Activated B cell treated with CpG ODN at 0.5 μM for 24 hours (primary cell): ENCODE measurements at regions not wholly inside any gene's neighbourhood (a gene's known extent, or its start where the extent isn't known, plus 50 kb on each side); places are given as distances from the start of the nearest gene placed in this dataset.

Source experiments
- ATAC-seq: fragments of 200-7000 bp; cut with Tn5 transposase; one replicate; pipeline ENCODE4 v1.10.0; 2021; ENCODE audit warnings: low read depth, mild to moderate bottlenecking, moderate library complexity
- CTCF ChIA-PET: fragments of 350-600 bp; sonication (Branson Sonifier 250); formaldehyde crosslinking; loops from one replicate; lab custom pipeline; 2021; ENCODE audit warnings: antibody characterized with exemption; lab: Charles Lee
- POLR2A ChIA-PET: fragments of 350-600 bp; sonication (Branson Sonifier 250); formaldehyde crosslinking; loops from one replicate; lab custom pipeline; 2021; ENCODE audit warnings: antibody characterized with exemption; lab: Charles Lee
- DNase-seq: peaks from one replicate; pipeline ENCODE4 v3.0.0; 2022
- H3K27ac Mint-ChIP-seq: one replicate; pipeline ENCODE4 v1.8.0; 2020; ENCODE audit warnings: mixed read lengths
- H3K27me3 Mint-ChIP-seq: one replicate; pipeline ENCODE4 v1.8.0; 2021; ENCODE audit warnings: mixed read lengths
- H3K36me3 Mint-ChIP-seq: one replicate; pipeline ENCODE4 v1.8.0; 2021; ENCODE audit warnings: low read depth, mixed read lengths
- H3K4me1 Mint-ChIP-seq: one replicate; pipeline ENCODE4 v1.8.0; 2021; ENCODE audit warnings: mixed read lengths
- H3K4me3 Mint-ChIP-seq: one replicate; pipeline ENCODE4 v1.8.0; 2020; ENCODE audit warnings: mild to moderate bottlenecking, mixed read lengths
- H3K9me3 Mint-ChIP-seq: one replicate; pipeline ENCODE4 v1.8.0; 2020; ENCODE audit warnings: mixed read lengths
- intact Hi-C: fragments of 100-400 bp; cut with micrococcal nuclease; formaldehyde crosslinking; loops from one replicate; pipeline ENCODE4 v1.15.1; 2024
- TF ChIP-seq, protein P1 (sequence below): fragments of 200-600 bp; IDR thresholded peaks from one replicate; pipeline ENCODE4 v1.8.0; 2022; ENCODE audit warnings: antibody characterized with exemption, mild to moderate bottlenecking

DNA sequence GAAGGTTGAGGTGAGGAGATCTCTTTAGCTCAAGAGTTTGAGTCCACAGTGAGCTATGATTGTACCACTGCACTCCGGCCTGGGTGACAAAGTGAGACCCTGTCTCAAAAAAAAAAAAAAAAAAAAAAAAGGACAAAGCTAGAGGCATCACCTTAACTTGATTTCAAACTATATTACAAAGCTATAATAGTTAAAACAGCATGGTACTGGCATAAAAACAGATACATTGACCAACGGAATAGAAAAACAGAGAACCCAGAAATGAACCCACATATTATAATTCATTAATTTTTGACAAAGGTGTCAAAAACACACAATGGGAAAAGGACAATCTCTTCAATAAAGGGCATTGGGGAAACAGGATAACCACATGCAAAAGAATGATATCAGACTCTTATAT lies 50.8 kb upstream of the MBOAT1 start:
- ATAC-seq (no peak), DNase-seq (no peak)
- H3K4me1 Mint-ChIP-seq, result peaks cover 3% of the 10 kb centered on the region
- peaks cover 7% of the 10 kb centered on the region for H3K27me3 Mint-ChIP-seq
- H3K4me3 Mint-ChIP-seq, result no peak overlapping the region
- no peaks in the 10 kb centered on the region for H3K36me3 Mint-ChIP-seq
- TF ChIP-seq, protein P1, sequence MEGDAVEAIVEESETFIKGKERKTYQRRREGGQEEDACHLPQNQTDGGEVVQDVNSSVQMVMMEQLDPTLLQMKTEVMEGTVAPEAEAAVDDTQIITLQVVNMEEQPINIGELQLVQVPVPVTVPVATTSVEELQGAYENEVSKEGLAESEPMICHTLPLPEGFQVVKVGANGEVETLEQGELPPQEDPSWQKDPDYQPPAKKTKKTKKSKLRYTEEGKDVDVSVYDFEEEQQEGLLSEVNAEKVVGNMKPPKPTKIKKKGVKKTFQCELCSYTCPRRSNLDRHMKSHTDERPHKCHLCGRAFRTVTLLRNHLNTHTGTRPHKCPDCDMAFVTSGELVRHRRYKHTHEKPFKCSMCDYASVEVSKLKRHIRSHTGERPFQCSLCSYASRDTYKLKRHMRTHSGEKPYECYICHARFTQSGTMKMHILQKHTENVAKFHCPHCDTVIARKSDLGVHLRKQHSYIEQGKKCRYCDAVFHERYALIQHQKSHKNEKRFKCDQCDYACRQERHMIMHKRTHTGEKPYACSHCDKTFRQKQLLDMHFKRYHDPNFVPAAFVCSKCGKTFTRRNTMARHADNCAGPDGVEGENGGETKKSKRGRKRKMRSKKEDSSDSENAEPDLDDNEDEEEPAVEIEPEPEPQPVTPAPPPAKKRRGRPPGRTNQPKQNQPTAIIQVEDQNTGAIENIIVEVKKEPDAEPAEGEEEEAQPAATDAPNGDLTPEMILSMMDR, result no peak
- no peak overlapping the region for H3K27ac Mint-ChIP-seq
- H3K9me3 Mint-ChIP-seq, result no peaks in the 10 kb centered on the region
- intact Hi-C loops, result no loop called here
- ChIA-PET CTCF (no interaction called here), POLR2A (no interaction called here)

DNA sequence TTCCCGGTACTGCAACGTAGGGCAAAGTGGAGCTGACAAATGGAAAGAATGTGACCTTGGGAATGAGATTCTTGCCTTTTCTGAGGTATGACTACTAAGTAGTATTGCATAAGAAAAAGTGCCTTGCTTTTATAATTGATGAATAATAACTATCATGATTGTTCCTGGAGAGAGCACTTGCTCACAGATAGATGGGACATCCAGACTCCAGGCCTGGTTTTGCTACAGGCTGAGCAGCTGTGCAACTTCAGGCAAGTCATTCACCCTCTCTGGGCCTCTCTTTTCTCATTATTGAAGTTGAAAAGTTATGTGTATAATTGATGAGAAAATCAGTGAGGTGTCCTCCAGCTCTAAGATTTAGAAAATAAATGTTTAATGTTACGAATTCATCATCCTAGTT lies 53.6 kb upstream of the MBOAT1 start:
- CTCF ChIA-PET, result no interaction called here
- TF ChIP-seq, protein P1, result no peak
- peaks cover 10% of the 10 kb centered on the region for H3K27me3 Mint-ChIP-seq
- H3K36me3 Mint-ChIP-seq, result no peaks in the 10 kb centered on the region
- no peak overlapping the region for H3K27ac Mint-ChIP-seq
- H3K4me3 Mint-ChIP-seq, result no peak overlapping the region
- DNase-seq (no peak), ATAC-seq (no peak)
- H3K4me1 Mint-ChIP-seq, result peaks cover 3% of the 10 kb centered on the region
- POLR2A ChIA-PET, result no interaction called here
- no peaks in the 10 kb centered on the region for H3K9me3 Mint-ChIP-seq
- intact Hi-C loops, result no loop called here

DNA sequence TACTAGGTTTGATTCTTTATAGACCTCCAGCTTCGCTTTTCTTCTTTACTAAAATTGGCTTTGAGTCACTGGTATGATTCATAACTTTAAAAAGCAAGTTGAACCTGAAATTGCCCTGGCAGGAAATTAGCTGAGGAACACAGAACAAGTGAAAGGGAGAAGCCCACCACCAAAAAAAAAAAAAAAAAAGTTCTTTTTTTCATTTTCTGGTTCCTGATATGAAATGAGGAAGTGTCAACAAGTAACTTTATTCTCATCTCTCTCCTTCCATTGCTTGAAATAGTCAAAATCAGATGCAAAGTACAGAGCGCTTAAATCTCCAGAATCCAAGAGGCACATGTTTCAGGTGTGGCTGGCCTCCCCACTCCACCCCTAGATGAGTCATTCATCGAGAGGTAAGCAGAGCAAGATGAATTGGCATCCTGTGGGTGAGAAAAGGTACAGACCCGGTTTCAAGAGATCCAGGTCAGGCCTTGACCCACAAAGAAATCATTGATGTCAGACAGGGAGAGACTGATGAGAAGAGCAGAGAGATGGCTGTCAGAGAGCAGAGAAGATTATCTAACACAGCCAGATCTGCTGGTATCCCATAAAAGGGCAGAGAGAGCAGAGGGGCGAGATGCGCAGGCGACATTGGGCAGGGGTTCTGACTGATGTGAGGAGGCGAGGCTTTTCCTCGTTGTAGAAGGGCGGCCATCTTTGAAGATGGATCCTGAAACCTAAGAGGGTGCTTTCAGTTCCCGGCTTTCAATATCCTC lies 54.8 kb upstream of the MBOAT1 start:
- DNase-seq (no peak), ATAC-seq (no peak)
- intact Hi-C loops, result no loop called here
- ChIA-PET POLR2A (interaction anchor here (0.6 kb wide), 1 partner anchor 50 kb away, joined by 3 read pairs; no protein-coding TSS in a partner anchor), CTCF (no interaction called here)
- no peak overlapping the region for H3K4me3 Mint-ChIP-seq
- no peaks in the 10 kb centered on the region for H3K36me3 Mint-ChIP-seq
- TF ChIP-seq, protein P1, result no peak
- peaks cover 8% of the 10 kb centered on the region for H3K27me3 Mint-ChIP-seq
- no peaks in the 10 kb centered on the region for H3K9me3 Mint-ChIP-seq
- peaks cover 3% of the 10 kb centered on the region for H3K4me1 Mint-ChIP-seq
- no peak overlapping the region for H3K27ac Mint-ChIP-seq

DNA sequence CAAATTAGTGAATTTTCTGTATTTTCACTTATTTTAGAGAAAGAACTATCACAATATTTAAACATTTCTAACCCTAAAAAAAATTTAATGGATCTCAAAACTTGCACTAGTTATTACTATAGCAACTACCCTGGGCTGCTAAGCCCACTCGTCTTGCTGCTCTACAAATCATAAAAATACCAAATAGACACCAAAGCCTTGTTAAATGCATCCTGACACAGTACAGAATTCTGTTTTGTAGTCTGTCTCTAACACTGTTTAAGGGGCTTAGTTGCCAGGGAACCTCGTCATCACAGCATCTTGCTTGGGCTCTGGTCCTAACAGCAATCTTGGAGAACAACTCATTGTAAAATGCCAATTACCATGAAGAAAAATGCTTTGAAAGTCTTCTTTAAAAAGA lies 56.9 kb upstream of the MBOAT1 start:
- H3K27me3 Mint-ChIP-seq, result peaks cover 5% of the 10 kb centered on the region
- no peak overlapping the region for H3K27ac Mint-ChIP-seq
- intact Hi-C loops, result no loop called here
- TF ChIP-seq, protein P1, result no peak
- H3K4me3 Mint-ChIP-seq, result no peak overlapping the region
- no peaks in the 10 kb centered on the region for H3K9me3 Mint-ChIP-seq
- H3K36me3 Mint-ChIP-seq, result no peaks in the 10 kb centered on the region
- DNase-seq (no peak), ATAC-seq (no peak)
- peaks cover 3% of the 10 kb centered on the region for H3K4me1 Mint-ChIP-seq
- POLR2A ChIA-PET, result no interaction called here
- CTCF ChIA-PET, result no interaction called here

DNA sequence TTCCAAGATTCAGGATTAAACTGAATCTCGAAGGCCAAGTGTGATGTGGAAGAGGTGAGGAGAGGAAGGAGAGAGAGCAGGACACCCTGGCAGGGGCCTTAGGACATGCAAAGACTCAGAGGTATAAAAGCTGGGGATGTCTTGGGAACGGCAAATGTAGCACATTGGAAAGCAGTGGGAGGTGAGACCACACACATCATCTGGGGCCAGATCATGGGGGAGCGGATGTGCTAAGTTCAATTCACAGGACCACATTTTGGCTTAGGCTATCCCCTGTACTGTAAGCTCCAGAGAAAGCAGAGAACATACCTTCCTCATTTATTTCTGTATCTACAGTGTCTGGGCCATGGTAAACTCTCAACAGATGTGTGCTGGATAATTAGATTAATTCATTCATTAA lies 59.5 kb upstream of the MBOAT1 start:
- TF ChIP-seq, protein P1, result no peak
- intact Hi-C loops, result no loop called here
- ChIA-PET CTCF (interaction anchor here (0.8 kb wide), 1 partner anchor 19 kb away, joined by 3 read pairs; no protein-coding TSS in a partner anchor), POLR2A (no interaction called here)
- Mint-ChIP-seq H3K9me3 (no peaks in the 10 kb centered on the region), H3K27me3 (peaks cover 7% of the 10 kb centered on the region), H3K36me3 (no peaks in the 10 kb centered on the region), H3K27ac (no peak overlapping the region), H3K4me3 (no peak overlapping the region), H3K4me1 (peaks cover 3% of the 10 kb centered on the region)
- DNase-seq, result no peak
- ATAC-seq, result no peak
